HepG2 (cell line): ENCODE measurements at regions not wholly inside any gene's neighbourhood (a gene's known extent, or its start where the extent isn't known, plus 50 kb on each side); places are given as distances from the start of the nearest gene placed in this dataset.

ENCODE experiments used
- AHDC1 ChIP-seq: sonication (generic); formaldehyde crosslinking; IDR thresholded peaks from 2 replicates; pipeline ENCODE4 v1.5.1; 2020; ENCODE audit warnings: mild to moderate bottlenecking, missing genetic modification reagents, borderline replicate concordance
- ELF3 ChIP-seq: IDR thresholded peaks from 2 replicates; pipeline ENCODE4 v1.6.1; 2016; ENCODE audit warnings: missing genetic modification reagents, missing compliant biosample characterization
- HNF4G ChIP-seq, 2 experiments: sonication (generic) in 1 of 2; formaldehyde crosslinking in 1 of 2; IDR thresholded peaks; 2 replicates each; pipeline versions ENCODE4 v1.4.0 to v1.6.1; 2011 to 2020; ENCODE audit warnings: borderline replicate concordance in 2 of 2, low read depth in 2 of 2, mild to moderate bottlenecking in 2 of 2, low read length in 1 of 2, missing genetic modification reagents in 1 of 2, moderate library complexity in 1 of 2
- HOMEZ ChIP-seq: IDR thresholded peaks from 2 replicates; pipeline ENCODE4 v1.6.1; 2016; ENCODE audit warnings: low read depth
- NFIC ChIP-seq: IDR thresholded peaks from 2 replicates; pipeline ENCODE4 v1.6.1; 2012; ENCODE audit warnings: mild to moderate bottlenecking, low read length, inconsistent platforms
- NR1H2 ChIP-seq: sonication (generic); formaldehyde crosslinking; IDR thresholded peaks from 2 replicates; pipeline ENCODE4 v1.8.1; 2022; ENCODE audit warnings: low read depth, missing genetic modification reagents, borderline replicate concordance
- NR2F6 ChIP-seq, 2 experiments: IDR thresholded peaks; 2 replicates each; pipeline ENCODE4 v1.6.1; 2016; ENCODE audit warnings: antibody characterized with exemption in 1 of 2, mild to moderate bottlenecking in 1 of 2
- PAXIP1 ChIP-seq: sonication (generic); formaldehyde crosslinking; conservative IDR thresholded peaks from 2 replicates; pipeline ENCODE4 v1.4.0; 2020; ENCODE audit warnings: mild to moderate bottlenecking, missing genetic modification reagents, moderate library complexity
- POGZ ChIP-seq: sonication (generic); formaldehyde crosslinking; IDR thresholded peaks from 2 replicates; pipeline ENCODE4 v1.4.0; 2020; ENCODE audit warnings: mild to moderate bottlenecking, missing genetic modification reagents
- THRA ChIP-seq: sonication (generic); formaldehyde crosslinking; IDR thresholded peaks from 2 replicates; pipeline ENCODE4 v1.4.0; 2020; ENCODE audit warnings: missing genetic modification reagents, borderline replicate concordance
- ZNF292 ChIP-seq: sonication (generic); formaldehyde crosslinking; IDR thresholded peaks from 2 replicates; pipeline ENCODE4 v1.8.1; 2022; ENCODE audit warnings: mild to moderate bottlenecking, low read depth, missing genetic modification reagents, borderline replicate concordance
- ZNF33A ChIP-seq: sonication (generic); formaldehyde crosslinking; IDR thresholded peaks from 2 replicates; pipeline ENCODE4 v1.5.1; 2020; ENCODE audit warnings: missing genetic modification reagents, mild to moderate bottlenecking, moderate library complexity, borderline replicate concordance
- ZNF773 ChIP-seq: sonication (generic); formaldehyde crosslinking; IDR thresholded peaks from 2 replicates; pipeline ENCODE4 v1.4.0; 2020; ENCODE audit warnings: missing genetic modification reagents, borderline replicate concordance

- TF ChIP-seq HOMEZ, result peak; percentile 54; the same call in 1 of the 2 replicates
- TF ChIP-seq NFIC, result 0 out of 2 replicates have a peak, but pooled peaks have one; percentile 21
- TF ChIP-seq THRA (CRISPR knock-in tag), result peak; percentile 24; the same call in 1 of the 2 replicates
- no peak for TF ChIP-seq NR1H2
- TF ChIP-seq PAXIP1 (CRISPR knock-in tag), result peak; percentile 28; the same call in 1 of the 2 replicates
- peak; percentile 68 for TF ChIP-seq ELF3 (CRISPR knock-in tag)
- 0 out of 2 replicates have a peak, but pooled peaks have one; percentile 32 for TF ChIP-seq ZNF292 (CRISPR knock-in tag)
- peak; percentile 42; the same call in 1 of the 2 replicates for TF ChIP-seq AHDC1 (CRISPR knock-in tag)
- TF ChIP-seq ZNF33A (CRISPR knock-in tag), result no peak
- peak; percentile 67 for TF ChIP-seq NR2F6 (IDR thresholded peaks at IDR 0.05)
- TF ChIP-seq NR2F6 (CRISPR knock-in tag; IDR thresholded peaks at IDR 0.05), result peak; percentile 53; the same call in 1 of the 2 replicates
- TF ChIP-seq ZNF773 (CRISPR knock-in tag), result no peak
- TF ChIP-seq HNF4G (IDR thresholded peaks at IDR 0.05; ENCODE audit: borderline replicate concordance, low read depth, low read length), result peak; percentile 74; the same call in 1 of the 2 replicates
- TF ChIP-seq HNF4G (CRISPR knock-in tag; IDR thresholded peaks at IDR 0.05; ENCODE audit: borderline replicate concordance, low read depth), result no peak
- 0 out of 2 replicates have a peak, but pooled peaks have one; percentile 36 for TF ChIP-seq POGZ (CRISPR knock-in tag)
Measured at GRCh38 chr6:1042583-1043457, 269.1 kb upstream of the FOXQ1 start (continued).
